IPS-15b (cell line): ENCODE measurements at regions not wholly inside any gene's neighbourhood (a gene's known extent, or its start where the extent isn't known, plus 50 kb on each side); places are given as distances from the start of the nearest gene placed in this dataset.
"Not testable (repeated sequence)": the region's sequence is repeated elsewhere in the genome, so short reads cannot be mapped to it uniquely, and the experiment has no call there.

Experiments used
- H3K27me3 ChIP-seq: one replicate; pipeline ENCODE4 v1.6.1; 2013; ENCODE audit warnings: low read length; ENCODE audit not compliant: control insufficient read depth, insufficient read depth
- H3K36me3 ChIP-seq: one replicate; pipeline ENCODE4 v1.6.1; 2013; ENCODE audit warnings: low read length; ENCODE audit not compliant: control insufficient read depth, insufficient read depth
- H3K4me1 ChIP-seq: one replicate; pipeline ENCODE4 v1.6.1; 2013; ENCODE audit warnings: mild to moderate bottlenecking, low read length; ENCODE audit not compliant: control insufficient read depth, insufficient read depth
- H3K4me3 ChIP-seq: one replicate; pipeline ENCODE4 v1.5.1; 2013; ENCODE audit warnings: low read depth, low read length
- H3K9ac ChIP-seq: one replicate; pipeline ENCODE4 v1.6.1; 2013; ENCODE audit warnings: low read depth, mild to moderate bottlenecking, low read length
- H3K9me3 ChIP-seq: one replicate; pipeline ENCODE4 v1.6.1; 2013; ENCODE audit warnings: mild to moderate bottlenecking, low read length; ENCODE audit not compliant: control insufficient read depth, insufficient read depth

DNA sequence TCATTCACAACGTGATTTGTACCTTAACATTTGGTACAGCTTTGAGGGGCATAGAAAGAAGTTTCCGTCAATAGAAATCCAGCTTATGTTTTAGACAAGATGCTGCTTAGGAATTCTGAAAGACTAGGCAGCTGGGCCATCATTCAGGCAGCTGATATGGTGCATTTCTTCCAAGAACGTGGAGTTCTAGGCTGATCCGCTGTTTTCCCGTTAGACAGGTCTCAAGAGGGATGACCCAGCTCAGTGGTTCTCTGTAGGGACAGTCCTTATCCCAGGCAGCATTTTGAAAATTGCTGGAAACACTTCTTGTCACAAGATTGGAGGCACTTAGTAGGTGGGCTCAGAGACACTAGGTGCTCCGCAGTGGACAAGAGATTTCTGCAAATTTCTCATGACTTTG, 242.7 kb upstream of the FOXK1 start:
- no peak overlapping the region for H3K4me3 ChIP-seq
- no peaks in the 10 kb centered on the region for H3K4me1 ChIP-seq
- H3K9ac ChIP-seq = no peak overlapping the region
- no peaks in the 10 kb centered on the region for H3K36me3 ChIP-seq
- no peaks in the 10 kb centered on the region for H3K9me3 ChIP-seq
- no peaks in the 10 kb centered on the region for H3K27me3 ChIP-seq

DNA sequence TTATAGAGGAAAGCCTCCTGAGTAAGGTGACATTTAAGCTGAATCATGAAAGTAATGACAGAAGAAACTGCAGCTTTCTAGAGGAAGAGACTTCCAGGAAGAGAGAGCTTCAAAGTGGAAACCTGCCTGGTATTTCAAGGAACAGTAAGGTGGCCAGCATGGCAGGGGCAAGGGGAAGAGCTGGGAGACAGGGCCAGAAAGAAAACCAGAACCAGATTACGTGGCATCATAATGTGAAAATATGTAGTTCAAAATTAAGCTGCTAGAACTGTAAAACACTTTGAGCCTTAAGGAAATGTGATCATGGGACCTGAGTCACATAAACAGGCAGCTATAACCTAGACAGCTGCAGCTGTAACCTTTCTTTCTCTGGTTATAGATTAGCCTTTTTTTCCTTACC, 238.0 kb upstream of the FOXK1 start:
- Histone ChIP-seq H3K9me3 (no peaks in the 10 kb centered on the region), H3K4me1 (no peaks in the 10 kb centered on the region), H3K27me3 (no peaks in the 10 kb centered on the region), H3K36me3 (no peaks in the 10 kb centered on the region), H3K4me3 (no peak overlapping the region), H3K9ac (no peak overlapping the region)

- Histone ChIP-seq H3K4me1 (no peaks in the 10 kb centered on the region), H3K27me3 (no peaks in the 10 kb centered on the region), H3K9me3 (no peaks in the 10 kb centered on the region), H3K36me3 (no peaks in the 10 kb centered on the region), H3K4me3 (no peak overlapping the region), H3K9ac (no peak overlapping the region)
Measured at GRCh38 chr7:4445777-4446176, 236.3 kb upstream of the FOXK1 start.

- H3K36me3 ChIP-seq = no peaks in the 10 kb centered on the region
- no peaks in the 10 kb centered on the region for H3K4me1 ChIP-seq
- H3K27me3 ChIP-seq = no peaks in the 10 kb centered on the region
- no peak overlapping the region for H3K4me3 ChIP-seq
- H3K9ac ChIP-seq = no peak overlapping the region
- no peaks in the 10 kb centered on the region for H3K9me3 ChIP-seq
Measured at GRCh38 chr7:4449263-4449662, 232.8 kb upstream of the FOXK1 start.

DNA sequence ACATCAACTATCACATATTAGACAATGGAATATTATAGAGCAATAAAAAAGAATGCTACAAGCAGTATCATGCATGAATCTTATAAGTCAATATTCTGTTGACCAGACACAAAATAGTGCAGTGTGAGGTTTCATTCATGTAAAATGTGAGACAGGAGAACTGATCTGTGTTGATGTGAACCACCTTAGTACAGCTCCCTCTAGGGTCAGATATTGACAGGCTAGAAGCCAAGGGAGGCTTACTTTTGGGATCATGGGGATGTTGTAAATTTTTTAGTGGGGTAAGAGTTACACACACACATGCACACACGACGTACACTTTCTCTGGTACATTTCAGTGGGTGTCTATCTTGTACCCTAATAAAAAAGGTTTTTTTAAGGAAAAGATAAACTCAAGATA, 231.6 kb upstream of the FOXK1 start:
- no peaks in the 10 kb centered on the region for H3K27me3 ChIP-seq
- H3K4me1 ChIP-seq = no peaks in the 10 kb centered on the region
- H3K9me3 ChIP-seq = no peaks in the 10 kb centered on the region
- no peak overlapping the region for H3K9ac ChIP-seq
- no peaks in the 10 kb centered on the region for H3K36me3 ChIP-seq
- no peak overlapping the region for H3K4me3 ChIP-seq

- Histone ChIP-seq H3K4me1 (no peaks in the 10 kb centered on the region), H3K9ac (no peak overlapping the region)
Measured at GRCh38 chr7:4460597-4460996, 221.5 kb upstream of the FOXK1 start.

DNA sequence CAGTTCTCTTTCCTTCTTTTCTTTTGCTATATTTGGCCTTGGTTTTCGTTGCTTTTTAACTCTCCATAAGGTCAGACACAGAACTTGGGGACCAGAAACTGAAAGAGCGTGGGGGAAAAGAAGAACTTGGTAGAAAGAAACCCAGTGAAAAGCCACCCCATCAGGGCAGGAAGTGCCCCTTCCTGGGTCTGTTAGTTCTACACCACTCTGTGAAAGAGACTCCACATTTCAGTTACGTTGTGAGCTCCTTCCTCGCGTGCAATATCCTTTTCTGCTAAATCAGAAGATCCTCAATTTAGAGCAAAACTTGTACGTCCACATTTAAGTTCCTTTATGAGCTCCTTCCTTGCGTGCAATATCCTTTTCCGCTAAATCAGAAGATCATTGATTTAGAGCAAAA, 220.6 kb upstream of the FOXK1 start:
- Histone ChIP-seq H3K4me1 (no peaks in the 10 kb centered on the region), H3K9me3 (no peaks in the 10 kb centered on the region), H3K4me3 (no peak overlapping the region), H3K27me3 (peaks cover 2% of the 10 kb centered on the region), H3K36me3 (no peaks in the 10 kb centered on the region), H3K9ac (no peak overlapping the region)

More at GRCh38 chr7:4460597-4460996, 221.5 kb upstream of the FOXK1 start:
- Histone ChIP-seq H3K9me3 (no peaks in the 10 kb centered on the region), H3K4me3 (no peak overlapping the region), H3K36me3 (no peaks in the 10 kb centered on the region), H3K27me3 (peaks cover 2% of the 10 kb centered on the region)

GRCh38 chr7:4468320-4469102, 213.6 kb upstream of the FOXK1 start:
- no peak overlapping the region for H3K4me3 ChIP-seq
- no peaks in the 10 kb centered on the region for H3K9me3 ChIP-seq
- no peaks in the 10 kb centered on the region for H3K27me3 ChIP-seq
- H3K9ac ChIP-seq = no peak overlapping the region
- no peaks in the 10 kb centered on the region for H3K36me3 ChIP-seq
- H3K4me1 ChIP-seq = no peaks in the 10 kb centered on the region

GRCh38 chr7:4470246-4470645, 211.8 kb upstream of the FOXK1 start:
- Histone ChIP-seq H3K9ac (no peak overlapping the region), H3K27me3 (no peaks in the 10 kb centered on the region), H3K4me1 (no peaks in the 10 kb centered on the region), H3K9me3 (no peaks in the 10 kb centered on the region), H3K4me3 (no peak overlapping the region), H3K36me3 (no peaks in the 10 kb centered on the region)

DNA sequence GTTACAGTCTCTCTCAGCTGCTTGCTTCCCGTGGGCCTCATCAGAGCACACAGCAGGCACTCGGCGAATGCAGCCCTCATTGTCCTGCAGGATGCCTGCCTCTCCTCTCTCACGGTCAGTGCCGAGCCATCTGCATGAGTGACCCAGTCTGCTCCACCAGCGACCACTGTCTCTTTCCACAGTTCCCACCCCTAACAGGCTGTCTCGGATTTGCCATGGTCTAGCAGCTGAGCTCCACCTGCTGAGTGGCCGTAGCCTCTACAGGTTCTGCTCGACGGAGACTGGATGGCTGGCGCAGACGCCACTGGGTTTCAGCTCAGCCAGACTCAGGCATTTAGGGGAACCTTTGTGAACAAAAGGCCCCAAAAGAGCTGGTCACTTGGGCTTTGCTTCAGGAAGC, 209.4 kb upstream of the FOXK1 start:
- H3K36me3 ChIP-seq = no peaks in the 10 kb centered on the region
- no peaks in the 10 kb centered on the region for H3K4me1 ChIP-seq
- H3K9ac ChIP-seq = no peak overlapping the region
- H3K4me3 ChIP-seq = no peak overlapping the region
- H3K9me3 ChIP-seq = no peaks in the 10 kb centered on the region
- no peaks in the 10 kb centered on the region for H3K27me3 ChIP-seq

DNA sequence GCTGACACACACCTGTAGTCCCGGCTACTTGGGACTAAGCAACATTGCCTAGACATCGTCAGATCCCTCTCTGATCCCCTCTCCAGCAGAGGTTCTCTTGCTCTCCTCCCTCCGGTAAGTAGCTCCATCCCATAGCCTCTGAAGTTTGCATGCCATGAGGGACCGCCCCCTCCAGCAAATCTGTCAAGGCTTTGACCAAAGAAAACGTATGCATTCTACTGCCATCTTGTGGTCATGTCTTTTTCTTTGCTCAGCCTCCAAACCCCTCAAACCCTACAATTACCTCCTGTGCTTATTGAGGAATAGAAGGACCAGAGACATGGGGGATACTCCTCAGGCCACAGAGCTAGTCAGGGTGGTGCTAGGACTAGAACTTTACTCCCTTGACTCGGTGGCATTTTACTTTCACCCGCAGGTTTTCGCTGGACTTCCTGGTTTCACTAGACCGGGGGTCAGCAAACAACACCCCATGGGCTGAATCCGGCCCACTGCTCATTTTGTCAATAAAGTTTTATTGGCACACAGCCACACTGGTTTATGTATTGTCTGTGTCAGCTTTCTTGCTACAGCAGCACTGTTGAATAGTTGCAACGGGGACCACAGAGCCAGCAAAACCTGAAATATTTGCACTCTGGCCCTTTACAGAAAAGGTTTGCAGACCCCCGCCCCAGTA, 202.6 kb upstream of the FOXK1 start:
- H3K4me3 ChIP-seq = no peak overlapping the region
- no peaks in the 10 kb centered on the region for H3K4me1 ChIP-seq
- no peaks in the 10 kb centered on the region for H3K27me3 ChIP-seq
- H3K9ac ChIP-seq = no peak overlapping the region
- no peaks in the 10 kb centered on the region for H3K9me3 ChIP-seq
- H3K36me3 ChIP-seq = no peaks in the 10 kb centered on the region

DNA sequence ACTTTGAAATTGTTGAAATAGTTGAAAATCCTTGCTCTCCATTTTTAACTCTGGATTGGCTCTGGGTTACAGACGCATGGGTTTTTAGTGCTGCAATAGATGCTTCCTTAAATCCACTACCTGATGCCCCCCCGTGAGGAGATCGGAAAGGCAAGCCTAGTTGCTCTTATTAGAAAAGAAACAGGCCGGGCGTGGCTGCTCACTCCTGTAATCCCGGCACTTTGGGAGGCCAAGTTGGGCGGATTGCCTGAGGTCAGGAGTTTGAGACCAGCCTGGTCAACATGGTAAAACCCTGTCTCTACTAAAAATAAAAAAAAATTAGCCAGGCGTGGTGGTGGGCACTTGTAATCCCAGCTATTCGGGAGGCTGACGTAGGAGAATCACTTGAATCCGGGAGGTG, 202.0 kb upstream of the FOXK1 start:
- H3K4me1 ChIP-seq, H3K9me3 ChIP-seq, H3K27me3 ChIP-seq, H3K4me3 ChIP-seq, H3K36me3 ChIP-seq, H3K9ac ChIP-seq: not testable (repeated sequence)
